Lower leg skin (tissue), 3 donors: ENCODE measurements at regions not wholly inside any gene's neighbourhood (a gene's known extent, or its start where the extent isn't known, plus 50 kb on each side); places are given as distances from the start of the nearest gene placed in this dataset.

Experiments
- CTCF ChIP-seq, 3 donors: fragments of 450-650 bp; IDR thresholded peaks; one replicate each; pipeline ENCODE4 v1.5.1; 2016; ENCODE audit warnings: antibody characterized with exemption in 3 of 3, mild to moderate bottlenecking in 3 of 3, moderate library complexity in 2 of 3
- POLR2A ChIP-seq, 2 donors: fragments of 450-650 bp; IDR thresholded peaks; one replicate each; pipeline ENCODE4 v1.6.1; 2016 to 2017; ENCODE audit warnings: antibody characterized with exemption in 2 of 2, mild to moderate bottlenecking in 1 of 2, moderate library complexity in 1 of 2

GRCh38 chr12:33226671-33227070 lies 212.9 kb downstream of the SYT10 start:
- TF ChIP-seq CTCF (IDR thresholded peaks at IDR 0.05) (no peak), POLR2A (IDR thresholded peaks at IDR 0.05) (no peak)
